GM12892 (cell line): ENCODE measurements at regions not wholly inside any gene's neighbourhood (a gene's known extent, or its start where the extent isn't known, plus 50 kb on each side); places are given as distances from the start of the nearest gene placed in this dataset.

Experiments
- POLR2A ChIP-seq: IDR thresholded peaks from 2 replicates; pipeline ENCODE4 v1.6.1; 2011; ENCODE audit warnings: low read depth, low read length, control low read depth
- POLR2AphosphoS5 ChIP-seq: IDR thresholded peaks from 2 replicates; pipeline ENCODE4 v1.6.1; 2011; ENCODE audit warnings: low read depth, low read length, control low read depth
- TAF1 ChIP-seq: IDR thresholded peaks from 2 replicates; pipeline ENCODE4 v1.6.1; 2011; ENCODE audit warnings: low read depth, mild to moderate bottlenecking, control low read depth, low read length, borderline replicate concordance

- TF ChIP-seq POLR2A (no peak), POLR2AphosphoS5 (no peak), TAF1 (no peak)
These were observed 106.5 kb upstream of the ATP8B1 start for GRCh38 chr18:57909620-57910019.
